ENCODE measurements at regions not wholly inside any gene's neighbourhood (a gene's known extent, or its start where the extent isn't known, plus 50 kb on each side); places are given as distances from the start of the nearest gene placed in this dataset.

DNA sequence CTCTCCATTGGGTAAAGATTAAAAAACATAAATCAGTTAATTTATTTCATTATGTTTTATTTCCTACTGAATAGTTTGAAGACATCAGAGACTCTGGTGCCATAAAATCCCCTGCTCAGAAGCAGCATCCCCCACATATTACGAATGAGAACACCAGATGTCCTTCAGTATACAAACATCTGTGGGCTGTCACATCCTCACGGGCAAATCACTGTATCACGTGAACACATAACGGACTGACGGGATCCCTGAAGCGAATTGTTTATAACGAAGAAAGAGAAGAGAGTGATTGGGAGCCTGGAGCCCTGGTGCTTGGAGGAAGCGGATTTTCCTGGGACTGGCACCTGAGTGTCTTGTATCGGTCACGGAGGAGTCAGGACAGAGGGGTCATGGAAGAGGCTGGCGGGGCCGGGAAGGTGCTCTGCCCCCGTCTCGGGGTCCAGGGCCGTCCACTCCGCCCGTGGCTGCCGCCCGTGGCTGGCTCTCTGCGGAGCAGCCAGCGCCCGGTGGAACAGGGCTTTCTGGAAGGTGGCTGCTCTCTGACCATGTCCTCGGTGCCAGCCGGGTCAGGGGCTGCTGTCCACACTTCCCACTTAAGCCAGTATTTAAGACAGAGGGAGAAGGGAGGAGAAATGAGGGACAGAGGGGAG lies 452.7 kb upstream of the FAT1 start:
- Mint-ChIP-seq H3K4me1 (ENCODE audit: low read depth) (no peaks in the 10 kb centered on the region), H3K27ac (no peak overlapping the region), H3K4me3 (no peak overlapping the region), H3K27me3 (ENCODE audit: low read depth) (no peaks in the 10 kb centered on the region), H3K9me3 (peaks cover 19% of the 10 kb centered on the region), H3K36me3 (ENCODE audit: low read depth) (no peaks in the 10 kb centered on the region)
- DNase-seq (ENCODE audit: low spot score), result no peak

DNA sequence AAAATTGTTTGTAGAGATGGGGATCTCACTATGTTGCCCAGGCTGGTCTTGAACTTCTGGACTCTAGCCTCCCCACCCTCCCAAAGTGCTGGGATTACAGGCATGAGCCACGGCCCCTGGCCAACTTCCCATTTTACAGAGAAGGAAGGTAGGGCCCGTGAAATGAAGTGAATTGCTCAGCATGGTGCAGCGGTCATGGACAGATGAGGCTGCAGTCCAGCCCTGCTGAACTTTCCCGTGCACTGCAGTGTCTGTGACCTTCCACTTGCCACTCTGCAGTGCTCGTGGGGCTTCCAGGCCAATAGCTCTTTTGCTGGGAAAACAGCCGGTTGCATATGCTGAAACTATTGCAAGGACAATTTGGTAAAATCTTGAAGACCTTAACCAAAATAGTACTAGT lies 454.4 kb upstream of the FAT1 start:
- H3K27ac Mint-ChIP-seq, result no peak overlapping the region
- H3K27me3 Mint-ChIP-seq (ENCODE audit: low read depth), result no peaks in the 10 kb centered on the region
- peaks cover 19% of the 10 kb centered on the region for H3K9me3 Mint-ChIP-seq
- no peaks in the 10 kb centered on the region for H3K36me3 Mint-ChIP-seq (ENCODE audit: low read depth)
- no peak overlapping the region for H3K4me3 Mint-ChIP-seq
- no peaks in the 10 kb centered on the region for H3K4me1 Mint-ChIP-seq (ENCODE audit: low read depth)
- DNase-seq (ENCODE audit: low spot score), result no peak

DNA sequence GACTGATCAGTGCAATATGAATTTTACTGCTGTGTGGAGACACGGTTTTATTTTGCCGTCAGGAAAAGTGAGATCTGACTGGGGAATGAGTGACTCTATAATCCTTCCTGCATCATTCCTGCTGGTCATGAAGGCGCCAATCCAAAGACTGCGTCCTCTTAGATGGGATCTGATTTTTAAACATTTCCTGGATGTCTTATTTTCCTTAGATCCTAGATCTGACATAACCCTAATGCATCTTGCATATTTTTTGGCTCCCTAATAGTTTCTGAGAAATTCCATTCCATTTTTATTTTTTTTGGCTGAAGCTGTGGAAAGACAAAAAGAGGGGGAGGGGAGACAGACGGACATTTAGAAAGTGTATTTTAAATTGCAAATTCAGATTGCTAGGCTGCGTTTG lies 454.9 kb upstream of the FAT1 start:
- no peaks in the 10 kb centered on the region for H3K4me1 Mint-ChIP-seq (ENCODE audit: low read depth)
- peaks cover 19% of the 10 kb centered on the region for H3K9me3 Mint-ChIP-seq
- H3K27me3 Mint-ChIP-seq (ENCODE audit: low read depth), result no peaks in the 10 kb centered on the region
- H3K27ac Mint-ChIP-seq, result no peak overlapping the region
- no peaks in the 10 kb centered on the region for H3K36me3 Mint-ChIP-seq (ENCODE audit: low read depth)
- H3K4me3 Mint-ChIP-seq, result no peak overlapping the region
- DNase-seq (ENCODE audit: low spot score), result no peak

DNA sequence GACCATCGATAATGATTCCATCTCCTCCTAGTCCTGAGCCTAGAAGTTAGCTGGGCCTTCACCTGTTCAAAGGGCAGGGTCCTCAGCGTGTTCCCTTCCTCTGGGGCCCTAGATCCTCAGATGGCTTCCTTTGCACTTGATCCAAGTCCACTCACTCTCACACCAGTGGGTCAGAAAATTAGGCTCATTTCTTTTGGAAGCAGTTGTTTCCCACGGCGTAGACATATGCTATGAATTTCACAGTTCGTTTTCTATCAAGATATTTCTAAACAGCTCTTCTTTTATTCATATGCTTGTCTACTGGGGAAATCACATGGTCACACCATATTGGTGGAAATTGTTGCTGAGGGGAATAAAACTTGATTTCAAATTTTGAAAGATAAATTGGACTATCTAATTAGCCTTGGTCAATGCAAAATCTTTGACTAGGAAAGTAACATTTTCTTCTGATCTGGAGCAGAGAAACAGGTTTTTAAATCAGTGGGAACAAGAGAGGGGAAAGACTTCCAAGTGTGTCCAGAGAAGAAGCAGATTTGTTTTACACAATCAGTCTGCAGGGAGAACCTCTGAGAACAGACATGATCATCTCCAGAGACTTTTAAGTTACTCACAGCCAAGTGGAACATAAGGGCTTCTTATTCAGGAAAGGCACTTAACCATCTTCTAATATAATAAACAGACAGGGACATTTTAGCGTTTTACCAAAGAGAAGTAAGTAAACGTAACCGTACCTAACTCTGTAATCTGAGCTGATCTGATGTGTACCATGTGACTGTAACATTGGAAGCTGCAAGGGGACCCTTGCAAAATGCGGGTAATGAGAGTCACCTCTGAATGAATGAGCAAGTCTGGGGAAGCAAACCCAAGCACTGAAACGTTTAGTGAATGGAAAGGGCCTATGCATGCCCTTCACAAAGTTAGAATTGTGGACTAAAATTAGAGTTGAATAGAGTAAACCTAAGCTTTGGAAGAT lies 455.7 kb upstream of the FAT1 start:
- Mint-ChIP-seq H3K36me3 (ENCODE audit: low read depth) (no peaks in the 10 kb centered on the region), H3K9me3 (peaks cover 14% of the 10 kb centered on the region), H3K27ac (no peak overlapping the region), H3K4me1 (ENCODE audit: low read depth) (no peaks in the 10 kb centered on the region), H3K27me3 (ENCODE audit: low read depth) (no peaks in the 10 kb centered on the region), H3K4me3 (no peak overlapping the region)
- no peak for DNase-seq (ENCODE audit: low spot score)

DNA sequence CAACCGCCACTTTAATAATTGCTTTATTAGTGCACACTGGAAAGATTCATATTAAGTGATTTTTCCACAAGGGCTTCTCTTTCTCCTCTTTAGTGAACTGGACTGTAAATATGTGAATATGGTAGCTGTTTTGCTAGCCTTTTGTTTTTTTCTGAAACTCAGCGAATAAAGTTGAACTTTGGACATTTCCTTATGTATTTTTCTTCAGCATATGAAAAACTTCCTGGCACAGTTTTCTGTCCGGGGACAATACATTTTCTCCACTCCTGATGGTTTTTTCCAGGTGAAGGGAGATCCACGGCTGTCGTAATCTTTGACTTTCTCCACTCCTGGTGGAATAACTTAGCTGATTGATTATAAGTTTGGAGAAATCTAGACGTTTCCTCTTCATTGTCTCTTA lies 457.4 kb upstream of the FAT1 start:
- no peaks in the 10 kb centered on the region for H3K4me1 Mint-ChIP-seq (ENCODE audit: low read depth)
- no peak overlapping the region for H3K27ac Mint-ChIP-seq
- H3K27me3 Mint-ChIP-seq (ENCODE audit: low read depth), result no peaks in the 10 kb centered on the region
- H3K9me3 Mint-ChIP-seq, result peaks cover 8% of the 10 kb centered on the region
- no peaks in the 10 kb centered on the region for H3K36me3 Mint-ChIP-seq (ENCODE audit: low read depth)
- no peak overlapping the region for H3K4me3 Mint-ChIP-seq
- no peak for DNase-seq (ENCODE audit: low spot score)

DNA sequence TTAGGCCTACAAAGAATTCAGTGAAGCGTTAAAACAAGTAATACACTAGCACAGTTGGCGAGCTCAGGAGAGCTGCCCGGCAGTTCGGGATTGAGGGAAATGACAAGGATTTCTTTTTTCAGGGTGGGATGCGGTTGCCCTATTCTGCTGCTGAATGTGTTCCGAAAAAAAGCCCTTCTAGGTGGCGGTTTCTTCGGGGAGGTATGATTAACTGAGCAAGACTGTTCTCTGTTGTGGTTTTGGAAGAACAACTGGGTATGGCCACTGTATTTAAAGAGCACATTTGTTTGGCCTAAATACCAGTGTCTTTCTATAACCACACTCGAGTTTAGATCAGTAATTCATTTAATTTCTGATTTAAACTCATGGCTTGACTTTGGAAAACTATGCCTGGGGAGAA lies 459.7 kb upstream of the FAT1 start:
- H3K9me3 Mint-ChIP-seq, result peaks cover 18% of the 10 kb centered on the region
- no peaks in the 10 kb centered on the region for H3K27me3 Mint-ChIP-seq (ENCODE audit: low read depth)
- no peak overlapping the region for H3K4me3 Mint-ChIP-seq
- no peaks in the 10 kb centered on the region for H3K4me1 Mint-ChIP-seq (ENCODE audit: low read depth)
- DNase-seq (ENCODE audit: low spot score), result no peak
- H3K27ac Mint-ChIP-seq, result no peak overlapping the region
- H3K36me3 Mint-ChIP-seq (ENCODE audit: low read depth), result no peaks in the 10 kb centered on the region

DNA sequence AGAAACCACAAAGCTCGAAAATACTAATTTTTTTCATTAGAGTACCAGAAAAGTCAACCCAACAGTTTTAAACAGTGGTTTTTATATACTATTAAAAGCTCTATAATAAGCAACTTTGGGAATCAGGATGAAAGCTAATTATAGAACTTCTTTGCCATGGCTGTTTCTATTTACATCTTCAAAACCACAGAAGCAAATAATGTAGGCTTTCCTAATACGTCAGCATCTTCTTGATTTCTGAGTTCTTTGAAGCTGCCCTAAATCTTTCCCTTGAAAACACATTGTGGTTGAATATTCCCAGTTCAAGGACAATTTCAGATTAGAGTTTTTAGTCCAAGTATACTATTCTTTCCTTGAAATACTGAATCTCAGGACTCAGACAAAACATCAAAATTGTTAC lies 460.2 kb upstream of the FAT1 start:
- no peaks in the 10 kb centered on the region for H3K4me1 Mint-ChIP-seq (ENCODE audit: low read depth)
- H3K9me3 Mint-ChIP-seq, result peaks cover 19% of the 10 kb centered on the region
- no peak overlapping the region for H3K27ac Mint-ChIP-seq
- no peaks in the 10 kb centered on the region for H3K36me3 Mint-ChIP-seq (ENCODE audit: low read depth)
- H3K4me3 Mint-ChIP-seq, result no peak overlapping the region
- no peak for DNase-seq (ENCODE audit: low spot score)
- no peaks in the 10 kb centered on the region for H3K27me3 Mint-ChIP-seq (ENCODE audit: low read depth)

DNA sequence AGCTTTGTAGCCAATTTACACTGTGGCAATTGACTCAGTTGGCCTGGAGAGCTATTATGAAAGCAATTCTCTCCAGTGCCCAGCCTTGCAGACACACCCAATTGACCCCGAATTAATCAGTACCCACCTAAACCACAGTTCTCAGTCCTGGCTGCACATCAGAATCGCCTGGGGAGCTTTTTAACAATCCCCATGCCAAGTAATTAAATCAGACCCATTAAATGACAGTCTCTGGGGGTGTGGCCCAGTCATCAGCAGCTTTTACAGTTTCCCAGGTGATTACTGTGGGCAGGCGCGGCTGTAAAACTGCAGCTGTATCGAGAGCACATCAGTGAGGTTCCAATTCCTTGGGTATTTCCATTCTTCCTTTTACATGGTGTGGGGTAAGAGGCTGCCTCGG lies 460.9 kb upstream of the FAT1 start:
- H3K27ac Mint-ChIP-seq, result no peak overlapping the region
- DNase-seq (ENCODE audit: low spot score), result no peak
- no peaks in the 10 kb centered on the region for H3K36me3 Mint-ChIP-seq (ENCODE audit: low read depth)
- H3K27me3 Mint-ChIP-seq (ENCODE audit: low read depth), result no peaks in the 10 kb centered on the region
- no peak overlapping the region for H3K4me3 Mint-ChIP-seq
- H3K9me3 Mint-ChIP-seq, result peaks cover 19% of the 10 kb centered on the region
- H3K4me1 Mint-ChIP-seq (ENCODE audit: low read depth), result no peaks in the 10 kb centered on the region

DNA sequence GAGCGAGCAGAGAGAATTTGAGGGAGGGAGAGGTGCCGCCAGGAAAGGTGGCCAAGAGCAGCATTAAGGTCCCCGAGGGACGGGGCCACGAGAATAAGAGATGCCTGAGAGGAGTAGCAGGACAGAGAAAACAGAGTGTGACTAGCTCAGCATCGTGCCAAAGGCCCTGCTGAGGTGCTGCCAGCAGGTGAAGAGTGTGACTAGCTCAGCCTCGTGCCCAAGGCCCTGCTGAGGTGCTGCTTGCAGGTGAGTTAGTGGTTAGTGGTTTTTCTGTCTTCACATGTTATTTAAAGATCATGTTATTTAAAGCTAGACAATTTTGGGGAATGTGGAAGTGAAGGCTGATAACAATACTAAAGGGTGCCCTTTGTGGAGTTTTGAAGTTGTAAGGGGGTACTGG lies 464.5 kb upstream of the FAT1 start:
- Mint-ChIP-seq H3K4me1 (ENCODE audit: low read depth) (no peaks in the 10 kb centered on the region), H3K27me3 (ENCODE audit: low read depth) (no peaks in the 10 kb centered on the region), H3K9me3 (peaks cover 18% of the 10 kb centered on the region), H3K36me3 (ENCODE audit: low read depth) (no peaks in the 10 kb centered on the region), H3K27ac (no peak overlapping the region), H3K4me3 (no peak overlapping the region)
- DNase-seq (ENCODE audit: low spot score), result no peak

DNA sequence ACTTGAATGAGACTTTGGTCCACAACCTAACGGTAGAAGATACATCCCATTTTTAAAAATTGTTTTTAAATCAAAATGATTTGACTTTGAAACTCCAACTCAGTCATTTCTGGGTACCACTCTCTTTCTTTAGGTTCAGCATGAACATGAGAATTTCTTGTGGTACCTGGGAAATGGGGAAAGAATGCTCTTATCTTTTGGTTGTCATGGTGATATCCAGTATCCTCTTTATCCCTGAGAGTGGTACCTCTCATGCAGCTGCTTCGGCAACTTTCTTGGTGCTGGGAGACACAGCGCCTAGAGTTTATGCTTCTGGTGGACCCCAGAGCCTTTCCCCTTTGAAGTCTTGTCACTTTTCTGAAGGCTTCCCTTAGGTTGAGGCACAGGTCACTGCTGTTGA lies 465.1 kb upstream of the FAT1 start:
- H3K4me3 Mint-ChIP-seq, result no peak overlapping the region
- DNase-seq (ENCODE audit: low spot score), result no peak
- H3K9me3 Mint-ChIP-seq, result peaks cover 18% of the 10 kb centered on the region
- no peaks in the 10 kb centered on the region for H3K36me3 Mint-ChIP-seq (ENCODE audit: low read depth)
- no peak overlapping the region for H3K27ac Mint-ChIP-seq
- H3K4me1 Mint-ChIP-seq (ENCODE audit: low read depth), result no peaks in the 10 kb centered on the region
- H3K27me3 Mint-ChIP-seq (ENCODE audit: low read depth), result no peaks in the 10 kb centered on the region

DNA sequence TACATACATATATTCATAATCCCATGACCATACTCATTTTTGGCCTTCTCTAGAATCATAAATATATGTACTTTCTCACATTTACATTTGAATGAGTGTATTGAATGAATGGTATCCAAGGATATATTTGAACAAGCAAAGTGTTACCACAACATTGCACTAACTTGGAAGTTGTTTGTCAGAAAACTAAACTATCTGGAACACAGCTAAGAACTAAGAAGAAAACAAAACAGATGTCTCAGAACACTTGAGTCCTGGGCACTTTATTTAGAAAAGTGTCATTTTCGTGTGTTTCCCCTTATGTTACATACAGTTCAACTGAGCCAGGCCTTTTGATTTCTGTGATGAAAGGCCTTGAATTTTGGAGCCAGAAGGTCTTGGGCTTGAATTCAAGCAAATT lies 466.7 kb upstream of the FAT1 start:
- Mint-ChIP-seq H3K27me3 (ENCODE audit: low read depth) (no peaks in the 10 kb centered on the region), H3K27ac (no peak overlapping the region), H3K4me3 (no peak overlapping the region), H3K36me3 (ENCODE audit: low read depth) (no peaks in the 10 kb centered on the region), H3K9me3 (peaks cover 18% of the 10 kb centered on the region), H3K4me1 (ENCODE audit: low read depth) (no peaks in the 10 kb centered on the region)
- DNase-seq (ENCODE audit: low spot score), result no peak

DNA sequence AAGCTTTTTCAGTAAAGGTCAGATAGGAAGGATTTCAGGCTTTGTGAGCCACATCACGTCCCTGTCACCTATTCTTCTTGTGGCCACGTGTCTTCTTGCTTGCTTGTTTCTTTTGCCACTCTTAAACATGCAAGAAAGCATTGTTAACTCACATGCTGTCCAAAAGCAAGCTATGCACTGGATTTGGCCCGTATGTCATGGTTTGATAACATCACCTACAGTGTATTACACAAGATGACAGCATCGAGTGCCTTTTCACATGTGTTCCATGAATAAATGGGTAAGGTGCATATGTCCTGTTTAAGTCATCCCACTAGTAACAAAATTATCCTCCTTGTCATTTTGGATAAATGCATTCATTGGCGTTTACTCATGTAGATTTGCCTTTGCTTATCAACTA lies 468.0 kb upstream of the FAT1 start:
- no peaks in the 10 kb centered on the region for H3K4me1 Mint-ChIP-seq (ENCODE audit: low read depth)
- no peaks in the 10 kb centered on the region for H3K36me3 Mint-ChIP-seq (ENCODE audit: low read depth)
- no peak for DNase-seq (ENCODE audit: low spot score)
- peaks cover 18% of the 10 kb centered on the region for H3K9me3 Mint-ChIP-seq
- no peak overlapping the region for H3K4me3 Mint-ChIP-seq
- no peaks in the 10 kb centered on the region for H3K27me3 Mint-ChIP-seq (ENCODE audit: low read depth)
- no peak overlapping the region for H3K27ac Mint-ChIP-seq

DNA sequence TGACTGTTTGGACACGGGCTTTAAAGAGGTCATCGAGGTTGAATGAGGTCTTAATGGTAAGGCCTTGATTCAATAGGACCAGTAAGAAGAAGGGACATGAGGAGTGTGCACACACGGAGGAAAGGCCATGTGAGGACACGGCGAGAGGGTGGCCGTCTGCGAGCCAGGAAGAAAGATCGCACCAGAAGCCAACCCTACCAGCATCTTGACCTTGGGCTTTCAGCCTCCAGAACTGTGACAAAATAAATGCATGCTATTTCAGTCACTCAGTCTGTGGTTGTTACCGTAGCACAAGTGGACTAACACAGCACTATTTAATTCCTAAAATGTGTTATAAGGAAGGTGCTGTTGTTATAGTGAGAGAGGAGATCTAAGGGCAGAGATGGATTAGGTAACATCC lies 468.6 kb upstream of the FAT1 start:
- DNase-seq (ENCODE audit: low spot score), result no peak
- no peaks in the 10 kb centered on the region for H3K36me3 Mint-ChIP-seq (ENCODE audit: low read depth)

DNA sequence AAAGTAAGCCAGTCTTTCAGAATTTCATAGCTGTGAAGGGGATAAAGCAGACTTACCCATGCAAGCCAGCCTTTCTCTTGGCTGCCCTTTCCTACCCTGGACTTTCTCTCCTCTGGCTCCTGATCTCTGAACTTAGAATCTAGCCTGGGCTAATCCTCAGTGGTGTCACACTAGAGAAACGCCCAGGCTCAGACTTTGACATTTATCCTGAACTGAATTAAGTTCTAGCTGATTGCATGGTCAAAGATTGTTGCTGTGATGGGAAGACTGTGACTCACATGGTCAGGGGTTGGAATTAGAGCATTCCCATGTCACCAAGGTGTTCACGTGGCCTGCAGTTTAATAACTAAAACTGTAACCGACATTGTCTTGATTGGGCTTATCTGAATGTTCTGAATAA lies 469.5 kb upstream of the FAT1 start:
- Mint-ChIP-seq H3K9me3 (peaks cover 6% of the 10 kb centered on the region), H3K4me3 (no peak overlapping the region), H3K4me1 (ENCODE audit: low read depth) (no peaks in the 10 kb centered on the region), H3K27ac (no peak overlapping the region), H3K36me3 (ENCODE audit: low read depth) (no peaks in the 10 kb centered on the region), H3K27me3 (ENCODE audit: low read depth) (no peaks in the 10 kb centered on the region)
- no peak for DNase-seq (ENCODE audit: low spot score)

More for the DNA sequence above, 468.6 kb upstream of the FAT1 start:
- Mint-ChIP-seq H3K27me3 (ENCODE audit: low read depth) (no peaks in the 10 kb centered on the region), H3K4me1 (ENCODE audit: low read depth) (no peaks in the 10 kb centered on the region), H3K9me3 (peaks cover 15% of the 10 kb centered on the region), H3K4me3 (no peak overlapping the region), H3K27ac (no peak overlapping the region)

All from T-helper 2 cell treated with Interferon-gamma antibody and Interleukin-4, amounts not matched to agents 5 μg/mL and 100 μg/mL, for 36 hours (primary cell).